ENCODE measurements at regions not wholly inside any gene's neighbourhood (a gene's known extent, or its start where the extent isn't known, plus 50 kb on each side); places are given as distances from the start of the nearest gene placed in this dataset.

DNA sequence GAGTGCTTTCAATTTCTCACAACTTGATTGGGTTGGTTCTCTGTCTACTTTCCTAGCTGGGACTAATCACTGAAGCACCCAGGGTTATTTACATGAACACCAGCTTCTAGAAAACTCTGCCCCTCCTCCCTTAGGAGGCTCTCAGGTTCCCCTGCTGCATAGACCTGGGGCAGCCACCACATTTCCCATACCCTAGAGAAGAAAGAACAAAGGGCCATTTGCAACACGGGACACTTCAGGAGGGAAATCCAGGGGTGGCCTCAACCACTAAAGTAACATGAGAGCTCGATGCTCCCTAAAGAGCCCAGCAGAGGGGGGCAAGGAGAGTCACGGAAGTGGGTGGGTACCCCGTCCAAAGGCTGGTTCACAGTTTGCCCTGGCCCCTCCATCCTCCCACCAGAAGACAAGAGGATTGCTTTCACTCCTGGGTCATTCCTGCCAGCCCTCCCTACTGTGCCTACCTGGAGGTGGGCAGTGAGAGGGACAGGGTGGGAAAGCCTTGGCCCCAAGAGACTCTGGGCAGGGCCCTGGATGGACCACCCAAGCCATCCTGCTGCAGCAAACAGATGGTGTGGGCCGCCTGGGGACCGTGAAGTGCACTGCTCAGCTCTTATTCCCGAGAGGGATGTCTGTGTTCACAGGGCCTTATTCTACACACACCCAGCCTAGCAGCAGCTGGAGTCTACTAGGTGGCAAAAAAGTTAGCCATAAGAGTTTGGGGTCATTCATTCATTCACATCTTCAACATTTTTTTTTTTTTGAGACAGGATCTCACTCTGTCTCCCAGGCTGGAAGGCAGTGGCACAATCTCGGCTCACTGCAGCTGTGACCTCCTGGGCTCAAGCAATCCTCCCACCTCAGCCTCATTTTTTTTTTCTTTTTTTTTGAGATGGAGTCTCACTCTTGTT lies 392.1 kb downstream of the SOX9 start:
- in situ Hi-C loops (cut with MboI; ENCODE audit: low sequenced_read_pairs): no loop called here

DNA sequence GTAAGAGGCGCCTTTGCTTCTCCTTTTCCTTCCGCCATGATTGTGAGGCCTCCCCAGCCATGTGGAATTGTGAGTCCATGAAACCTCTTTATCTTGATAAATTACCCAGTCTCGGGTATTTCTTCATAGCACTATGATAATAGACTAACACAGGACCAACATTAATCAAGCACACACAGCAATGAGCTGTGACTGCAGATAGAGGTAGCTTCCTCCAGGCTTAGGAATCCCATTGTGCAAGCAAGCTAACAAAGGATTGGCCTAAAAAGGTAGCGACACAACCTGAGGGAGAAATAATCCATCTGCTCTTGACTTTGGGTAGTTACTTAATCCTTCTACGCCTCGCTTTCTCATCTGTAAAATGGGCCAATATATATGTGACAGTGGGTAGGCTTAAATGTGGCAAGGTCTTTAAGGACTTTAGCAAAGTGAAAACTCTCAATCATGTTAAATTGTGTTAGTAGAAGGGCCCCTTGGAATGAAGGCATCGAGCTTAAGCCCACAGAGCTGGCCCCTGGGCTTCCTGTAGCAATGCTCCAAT lies 393.6 kb downstream of the SOX9 start:
- in situ Hi-C loops (cut with MboI; ENCODE audit: low sequenced_read_pairs): no loop called here

DNA sequence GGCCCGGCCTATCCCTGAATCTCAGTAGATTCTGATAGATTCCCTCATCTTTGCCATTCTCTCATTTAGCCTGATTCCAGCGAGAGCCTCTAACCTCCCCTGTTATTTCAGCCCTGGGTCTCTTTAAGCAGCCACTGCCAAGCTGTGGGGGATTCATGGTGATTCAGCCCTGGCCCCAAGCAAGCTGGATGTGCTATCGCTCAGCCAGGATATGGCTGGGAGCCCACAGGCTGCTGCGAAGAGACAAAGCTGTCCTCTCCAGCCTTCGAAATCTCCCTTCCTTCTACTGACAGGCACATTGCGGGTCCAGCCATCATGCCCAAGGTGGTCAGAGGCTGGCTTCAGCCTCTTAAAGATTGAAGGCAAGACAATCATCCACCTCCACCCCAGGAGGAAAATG lies 394.1 kb downstream of the SOX9 start:
- in situ Hi-C loops (cut with MboI; ENCODE audit: low sequenced_read_pairs): no loop called here

DNA sequence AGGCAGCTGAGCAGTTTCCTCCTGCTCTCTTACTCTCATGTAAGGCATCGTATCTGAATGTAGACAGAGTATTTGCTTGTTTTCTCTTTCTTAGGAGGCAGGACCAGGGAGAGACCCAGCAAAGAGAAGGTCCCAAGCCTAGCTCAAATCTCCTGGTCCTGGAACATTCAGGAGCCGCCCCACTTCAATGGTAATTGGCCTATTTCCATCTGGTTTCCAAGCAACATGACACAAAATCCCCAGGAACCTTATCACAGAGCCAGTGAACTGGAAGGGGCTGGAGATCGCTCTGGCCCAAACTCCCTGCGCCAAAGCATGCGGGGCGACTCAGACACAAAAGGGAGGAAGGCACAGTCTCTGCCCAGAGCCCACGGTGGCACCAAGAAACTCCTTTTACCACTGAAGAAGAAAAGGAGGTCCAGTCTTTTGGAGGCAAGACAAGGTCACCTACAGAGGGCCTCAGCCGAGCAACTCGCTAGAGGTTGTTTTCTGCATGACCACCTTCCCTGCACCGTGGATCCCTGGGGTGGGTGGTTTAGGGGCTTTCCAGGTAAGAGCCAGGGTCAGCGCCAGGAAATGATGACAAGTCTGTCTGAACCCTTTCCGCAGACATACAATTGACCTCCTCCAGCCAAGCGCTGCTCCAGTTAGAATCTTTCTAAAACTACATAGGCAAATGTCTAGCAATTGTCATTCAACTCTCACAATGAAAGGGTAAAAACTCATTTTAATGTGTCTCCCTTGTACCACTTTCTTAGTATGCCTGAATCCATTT lies 394.7 kb downstream of the SOX9 start:
- in situ Hi-C loops (cut with MboI; ENCODE audit: low sequenced_read_pairs): no loop called here

DNA sequence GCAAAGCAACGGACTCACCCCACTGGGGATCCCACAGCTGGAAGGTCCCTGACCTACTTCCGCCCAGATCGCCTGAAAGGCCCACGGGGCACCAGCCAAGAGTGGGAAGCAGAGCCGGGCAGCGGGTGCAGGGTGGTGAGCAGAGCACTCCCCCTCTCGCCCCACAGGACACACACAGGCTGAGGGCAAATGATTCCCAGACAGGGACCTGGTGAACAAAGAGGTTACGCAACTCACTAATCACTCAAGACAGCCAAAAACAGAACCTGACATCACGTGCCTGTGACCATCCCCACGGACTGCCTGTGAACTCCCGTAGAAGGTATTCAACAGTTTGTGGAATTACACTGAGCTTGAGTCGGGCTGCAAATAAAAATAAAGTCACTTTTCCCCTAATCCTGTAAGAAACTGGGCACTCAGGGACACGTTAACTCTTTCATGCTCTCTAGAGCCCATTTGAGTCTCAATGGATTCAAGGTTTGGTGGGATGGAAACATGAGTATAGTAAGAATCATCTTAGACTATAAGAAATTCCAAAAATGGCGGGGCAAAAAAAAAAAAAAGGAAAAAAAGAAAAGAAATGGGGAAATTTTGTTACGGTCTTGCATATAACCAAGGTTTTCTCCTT lies 396.1 kb downstream of the SOX9 start:
- in situ Hi-C loops (cut with MboI; ENCODE audit: low sequenced_read_pairs): no loop called here

DNA sequence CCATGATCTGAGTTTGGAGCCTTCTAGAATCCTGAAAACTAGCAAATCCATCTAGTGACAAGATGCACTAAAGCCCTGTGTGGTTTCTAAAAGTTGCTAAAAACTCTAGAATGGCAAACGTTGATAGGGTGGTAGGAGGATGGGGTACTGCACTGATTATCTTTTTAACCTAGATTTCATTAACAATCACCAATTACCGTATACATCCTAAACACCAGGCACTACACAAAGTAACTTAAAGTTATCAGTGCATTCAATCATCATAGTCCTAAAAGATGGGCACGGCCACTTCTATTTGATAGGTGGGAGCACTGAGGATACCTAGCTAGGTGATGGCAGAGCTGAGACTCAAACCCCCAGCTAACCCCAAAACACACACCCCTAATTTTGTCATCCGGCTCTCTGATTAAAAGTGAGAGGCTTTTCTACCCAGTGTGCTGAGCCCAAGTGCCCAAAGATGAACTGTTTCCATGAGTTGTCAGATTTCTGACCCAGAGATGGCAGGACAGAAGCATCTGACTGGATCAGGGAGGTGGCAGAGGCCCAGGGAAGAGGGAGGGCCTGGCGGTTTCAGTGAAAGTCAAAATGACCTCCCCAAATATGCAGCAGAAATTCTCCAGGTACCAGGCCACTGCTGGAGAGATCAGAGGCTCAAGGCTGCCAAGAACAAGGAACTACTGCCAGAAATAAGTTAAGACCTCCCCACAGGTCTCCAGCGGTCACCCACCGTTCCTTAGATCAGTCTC lies 396.8 kb downstream of the SOX9 start:
- in situ Hi-C loops (cut with MboI; ENCODE audit: low sequenced_read_pairs): no loop called here

DNA sequence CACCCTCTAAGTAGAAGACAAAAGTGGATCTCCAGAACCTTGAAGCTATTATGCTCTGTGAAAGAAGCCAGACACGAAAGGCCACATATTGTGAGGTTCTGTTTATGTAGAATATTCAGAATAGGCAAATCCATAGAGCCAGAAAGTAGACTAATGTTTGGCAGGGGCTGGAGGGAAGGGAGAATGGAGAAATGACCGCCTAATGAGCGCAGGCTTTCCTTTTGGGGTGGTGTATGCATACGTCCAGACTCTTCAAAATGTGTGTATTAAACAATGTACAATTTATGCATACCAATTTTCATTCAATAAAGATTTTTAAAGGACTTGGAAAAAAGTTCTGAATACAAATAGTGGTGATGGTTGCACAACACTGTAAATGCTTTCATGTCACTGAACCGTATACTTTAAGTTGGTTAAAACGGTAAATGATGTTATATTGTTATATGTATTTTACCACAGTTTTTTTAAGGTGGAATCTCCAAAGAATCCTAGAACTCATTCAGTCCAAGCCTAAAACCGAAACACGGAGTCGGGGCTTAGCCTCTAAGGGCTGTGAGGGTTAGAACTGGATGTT lies 397.4 kb downstream of the SOX9 start:
- in situ Hi-C loops (cut with MboI; ENCODE audit: low sequenced_read_pairs): no loop called here

DNA sequence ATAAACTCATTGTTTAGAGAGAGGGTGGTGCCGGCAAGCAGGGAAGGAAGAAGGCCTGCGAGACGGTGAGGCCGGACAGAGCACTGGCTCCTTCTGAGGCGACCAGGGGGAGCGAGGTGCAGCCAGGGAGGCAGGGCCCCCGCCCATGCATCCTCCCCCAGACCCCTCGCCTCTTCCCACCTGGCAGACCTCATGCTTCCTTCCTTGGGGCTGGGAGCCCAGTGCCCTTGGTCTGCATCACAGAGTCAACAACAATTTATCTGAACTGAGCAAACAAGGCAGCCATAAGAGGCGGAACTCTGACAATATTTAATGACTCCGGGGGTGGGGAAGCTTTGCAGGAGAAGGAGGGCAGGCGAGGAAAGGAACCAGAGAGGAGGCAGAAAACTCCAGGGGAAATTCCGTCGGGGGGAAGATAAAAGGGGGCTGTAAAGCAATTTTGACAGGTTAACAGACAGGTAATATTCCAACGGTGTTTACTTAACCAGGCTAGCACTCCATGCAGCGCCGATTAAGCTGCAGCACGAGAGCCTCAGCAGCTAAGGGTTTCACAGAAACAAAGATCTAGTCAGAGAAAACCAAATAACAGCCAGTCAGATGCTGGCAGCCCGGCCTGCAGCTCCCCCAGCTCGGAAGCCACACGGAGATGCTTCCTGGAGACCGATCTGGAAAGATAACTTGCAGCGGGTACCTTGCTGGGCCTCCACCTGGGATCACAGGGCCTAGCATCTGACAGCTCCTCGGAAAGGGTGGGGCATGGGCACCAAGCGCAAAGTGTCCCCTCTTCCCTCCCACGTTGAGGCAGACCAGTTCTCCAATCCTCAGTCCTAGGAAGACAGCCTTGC lies 398.2 kb downstream of the SOX9 start:
- in situ Hi-C loops (cut with MboI; ENCODE audit: low sequenced_read_pairs): no loop called here

DNA sequence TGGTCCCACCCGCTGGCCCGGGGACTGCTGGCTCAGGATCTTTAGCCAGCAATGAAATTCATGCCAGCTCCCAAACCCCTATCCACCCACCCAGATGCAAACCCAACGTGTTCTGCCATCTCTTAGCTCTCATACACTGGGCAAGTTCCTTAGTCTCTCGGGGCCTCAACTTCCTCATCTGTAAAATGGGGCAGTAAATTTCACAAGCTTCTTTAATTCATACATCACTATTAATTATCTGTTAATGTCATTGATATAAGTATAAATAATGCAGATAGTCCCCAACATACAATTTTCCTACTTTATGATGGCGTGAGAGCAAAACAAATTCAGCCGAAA lies 398.7 kb downstream of the SOX9 start:
- in situ Hi-C loops (cut with MboI; ENCODE audit: low sequenced_read_pairs): no loop called here

DNA sequence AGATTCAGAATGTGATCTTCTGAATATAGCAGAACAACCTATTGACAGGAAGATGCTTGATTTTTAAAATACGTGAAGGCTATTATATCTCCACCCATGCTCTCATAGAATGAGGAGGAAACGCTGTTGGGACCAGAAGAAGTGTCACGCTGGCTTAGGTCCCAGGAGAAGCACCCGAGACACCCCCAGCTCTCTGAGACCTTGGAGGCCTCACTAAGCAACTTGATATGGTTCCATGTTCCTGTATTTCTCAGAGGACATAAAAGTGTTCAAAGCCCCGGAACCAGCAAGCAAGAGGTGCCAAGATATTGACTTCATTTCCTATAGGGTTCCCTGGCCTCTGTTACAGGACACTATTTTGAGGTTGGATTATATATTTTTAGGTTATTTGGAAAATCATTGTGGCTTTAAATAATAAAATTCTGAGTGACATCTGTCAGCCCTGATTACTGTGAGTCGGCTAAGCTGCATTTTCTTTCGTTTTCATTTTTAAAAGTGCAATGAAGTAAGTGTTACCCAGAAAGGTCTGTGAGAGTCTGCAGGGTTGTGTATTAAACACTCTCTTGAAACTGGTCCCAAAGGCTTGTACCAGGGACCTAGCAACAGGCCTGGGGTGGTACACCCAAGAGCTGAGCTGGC lies 400.0 kb downstream of the SOX9 start:
- in situ Hi-C loops (cut with MboI; ENCODE audit: low sequenced_read_pairs): no loop called here

DNA sequence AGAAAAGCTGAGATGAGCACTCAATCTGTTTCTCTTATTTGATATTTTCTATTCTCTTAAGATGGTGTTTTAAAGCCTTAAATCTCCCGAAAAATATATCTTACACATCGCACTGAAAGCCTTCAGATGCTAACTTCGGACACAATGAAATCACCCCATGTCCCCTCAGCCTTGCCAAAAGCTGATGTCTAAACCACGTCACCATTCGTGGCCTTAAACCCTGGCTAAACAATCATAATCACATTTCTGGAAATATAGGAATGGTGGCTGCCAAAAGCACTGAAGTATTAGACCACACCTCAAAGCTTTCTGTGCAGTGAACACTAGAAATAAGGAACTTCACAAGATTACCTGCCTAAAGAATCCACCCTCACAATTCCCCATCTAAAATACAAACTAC lies 402.7 kb downstream of the SOX9 start:
- in situ Hi-C loops (cut with MboI; ENCODE audit: low sequenced_read_pairs): no loop called here

DNA sequence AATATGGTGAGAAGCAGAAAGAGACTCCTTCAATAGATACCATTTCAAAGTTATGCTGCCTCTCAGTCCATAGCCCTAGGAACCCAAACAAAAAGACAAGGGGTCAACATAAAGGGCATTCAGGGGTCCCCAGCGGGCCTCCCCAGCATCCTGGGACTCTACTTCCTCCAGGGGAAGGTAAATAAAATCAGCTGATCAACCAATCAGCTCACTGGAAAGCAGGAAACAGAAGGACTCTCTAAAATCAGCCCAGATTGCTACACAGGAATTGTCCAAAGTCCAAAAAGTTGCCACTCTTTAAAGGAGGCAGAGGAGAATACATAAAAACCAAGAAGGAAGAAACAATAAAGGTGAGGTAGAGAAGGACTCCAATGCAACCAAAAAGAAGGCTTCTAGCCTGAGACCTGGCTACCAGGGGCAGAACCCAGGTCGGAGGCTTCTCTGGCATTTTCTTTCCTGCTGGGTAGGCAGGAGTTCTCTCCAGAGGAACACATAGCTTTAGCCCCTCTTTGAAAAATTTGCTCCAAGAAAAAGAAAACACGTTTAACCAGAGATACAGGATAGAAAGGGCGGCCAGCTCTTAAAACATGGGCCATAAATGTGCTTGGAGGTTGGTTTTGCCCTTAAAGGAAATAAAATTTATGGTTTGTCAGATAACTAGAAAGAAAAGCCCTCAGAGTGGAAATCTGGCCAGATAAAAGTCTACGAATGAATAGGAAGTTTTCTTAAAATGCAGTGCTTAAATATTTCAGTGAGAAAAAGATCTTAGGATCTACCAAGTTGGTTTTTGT lies 404.6 kb downstream of the SOX9 start:
- in situ Hi-C loops (cut with MboI; ENCODE audit: low sequenced_read_pairs): loop anchor here (25.0 kb wide), 2 partner anchors 1763 to 1888 kb away; no protein-coding TSS in a partner anchor

DNA sequence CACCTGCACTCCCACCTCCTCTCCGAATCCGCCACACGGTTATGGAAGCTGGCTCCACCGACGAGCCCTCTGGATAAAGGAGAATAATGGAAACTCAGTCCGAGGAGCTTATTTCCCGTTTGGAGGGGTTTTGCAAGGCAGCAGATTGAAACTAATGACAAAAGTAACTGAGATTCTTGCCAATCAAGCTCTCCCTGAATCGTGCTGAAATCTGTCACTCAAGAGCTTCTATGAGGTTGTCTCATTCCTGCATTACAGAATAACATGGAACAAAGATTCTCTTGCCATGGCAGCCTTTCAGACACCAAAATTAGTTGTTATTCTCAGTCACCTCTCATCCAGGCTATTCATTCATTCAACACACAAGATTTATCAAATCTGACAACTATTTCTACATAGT lies 405.9 kb downstream of the SOX9 start:
- in situ Hi-C loops (cut with MboI; ENCODE audit: low sequenced_read_pairs): loop anchor here (25.0 kb wide), 2 partner anchors 1764 to 1889 kb away; no protein-coding TSS in a partner anchor

DNA sequence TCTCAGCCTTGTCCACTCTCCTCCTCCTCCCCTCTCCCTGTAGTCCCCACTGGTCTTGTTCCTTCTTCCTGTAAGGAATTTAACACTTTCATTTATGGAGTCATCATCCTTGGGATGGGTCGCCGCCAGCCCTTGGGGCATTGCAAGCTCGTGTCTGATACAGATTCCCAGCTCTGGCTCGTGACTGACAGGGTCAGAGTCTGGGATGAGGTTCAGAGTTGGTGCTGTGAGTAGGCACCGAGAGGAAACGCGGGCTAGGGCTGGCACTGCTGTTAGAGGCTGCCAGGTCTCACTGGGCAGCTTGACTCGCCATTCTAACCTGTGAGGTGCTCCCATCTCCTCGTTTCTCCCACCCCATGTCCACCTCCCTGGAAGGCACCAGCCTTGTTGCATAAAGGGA lies 407.0 kb downstream of the SOX9 start:
- in situ Hi-C loops (cut with MboI; ENCODE audit: low sequenced_read_pairs): loop anchor here (25.0 kb wide), 2 partner anchors 1765 to 1890 kb away; no protein-coding TSS in a partner anchor

DNA sequence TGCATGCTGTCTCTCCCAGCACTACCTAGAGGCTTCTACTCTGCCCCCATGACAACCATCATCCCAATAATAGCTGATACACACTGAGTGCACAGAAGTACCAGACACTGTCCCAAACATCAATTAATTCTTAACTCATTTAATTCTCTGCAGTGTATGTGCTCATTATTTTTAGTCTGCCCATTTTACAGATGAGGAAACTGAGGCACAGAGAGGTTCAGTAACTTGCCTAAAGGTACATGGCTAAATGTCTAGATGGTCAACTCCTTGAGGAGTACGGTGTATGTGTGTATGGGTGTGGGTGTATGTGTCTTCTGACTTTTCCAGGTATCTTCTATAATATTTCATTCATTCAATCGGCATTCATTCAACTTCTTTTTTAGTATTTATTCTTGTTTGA lies 407.9 kb downstream of the SOX9 start:
- in situ Hi-C loops (cut with MboI; ENCODE audit: low sequenced_read_pairs): loop anchor here (25.0 kb wide), 2 partner anchors 1766 to 1891 kb away; no protein-coding TSS in a partner anchor

DNA sequence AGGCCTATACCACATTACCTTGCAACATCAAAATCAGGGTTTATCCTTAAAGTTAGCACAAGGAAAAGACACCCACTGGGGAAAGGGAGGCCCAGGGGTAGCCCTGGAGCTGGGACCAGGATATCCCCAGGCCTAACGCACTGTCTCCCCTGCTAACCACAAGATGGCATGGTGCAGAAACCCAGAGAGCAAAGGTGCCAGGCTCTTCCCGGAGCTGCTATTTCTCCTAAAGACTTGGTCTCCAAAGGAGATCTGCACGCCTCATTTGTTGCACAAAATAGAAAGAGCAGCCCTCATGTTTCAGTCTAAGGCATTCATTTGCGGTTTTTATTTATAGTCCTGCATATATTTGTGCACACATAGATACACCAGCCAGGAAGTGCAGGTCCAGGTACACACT lies 408.6 kb downstream of the SOX9 start:
- in situ Hi-C loops (cut with MboI; ENCODE audit: low sequenced_read_pairs): loop anchor here (25.0 kb wide), 2 partner anchors 1767 to 1892 kb away; no protein-coding TSS in a partner anchor

DNA sequence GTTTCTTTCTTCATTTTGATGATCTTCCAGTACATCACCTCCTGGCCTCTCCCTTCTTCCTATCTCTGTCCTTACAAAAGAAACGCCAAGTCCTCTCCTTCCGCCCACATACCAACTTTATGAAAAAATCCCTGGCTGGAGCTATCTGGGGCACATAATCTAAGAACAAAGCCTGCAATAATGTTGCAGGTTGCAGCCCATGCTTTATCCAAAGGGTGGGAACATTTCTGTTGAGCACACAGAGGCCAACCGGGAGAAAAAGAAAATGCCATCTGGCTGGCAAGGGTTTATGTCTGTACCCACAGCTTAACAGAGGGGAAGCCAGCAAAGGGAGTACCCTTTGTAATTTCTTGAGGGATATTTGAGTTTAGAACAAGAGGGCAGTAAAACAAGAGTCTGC lies 409.6 kb downstream of the SOX9 start:
- in situ Hi-C loops (cut with MboI; ENCODE audit: low sequenced_read_pairs): loop anchor here (25.0 kb wide), 2 partner anchors 1768 to 1893 kb away; no protein-coding TSS in a partner anchor

DNA sequence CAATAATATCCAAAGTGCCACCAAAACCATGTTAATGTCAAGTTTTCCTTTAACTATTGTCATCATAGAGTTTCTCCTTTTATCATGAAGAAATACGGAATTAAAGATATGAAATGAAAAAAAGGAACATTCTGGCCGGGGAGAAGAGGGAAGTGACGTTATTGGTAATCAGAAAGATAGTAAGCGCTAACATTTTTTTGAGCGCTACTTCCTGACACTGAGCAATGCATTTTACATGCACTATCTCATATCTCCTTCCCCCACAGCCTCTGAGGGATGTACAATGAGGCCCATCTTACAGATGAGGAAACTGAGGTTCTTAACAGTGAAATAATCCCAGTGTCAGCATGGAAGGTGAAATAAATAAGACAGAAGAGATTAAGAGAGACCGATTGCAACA lies 410.9 kb downstream of the SOX9 start:
- in situ Hi-C loops (cut with MboI; ENCODE audit: low sequenced_read_pairs): loop anchor here (25.0 kb wide), 2 partner anchors 1769 to 1894 kb away; no protein-coding TSS in a partner anchor
